ENCODE measurements at regions not wholly inside any gene's neighbourhood (a gene's known extent, or its start where the extent isn't known, plus 50 kb on each side); places are given as distances from the start of the nearest gene placed in this dataset.
"Not testable (repeated sequence)": the region's sequence is repeated elsewhere in the genome, so short reads cannot be mapped to it uniquely, and the experiment has no call there.

DNA sequence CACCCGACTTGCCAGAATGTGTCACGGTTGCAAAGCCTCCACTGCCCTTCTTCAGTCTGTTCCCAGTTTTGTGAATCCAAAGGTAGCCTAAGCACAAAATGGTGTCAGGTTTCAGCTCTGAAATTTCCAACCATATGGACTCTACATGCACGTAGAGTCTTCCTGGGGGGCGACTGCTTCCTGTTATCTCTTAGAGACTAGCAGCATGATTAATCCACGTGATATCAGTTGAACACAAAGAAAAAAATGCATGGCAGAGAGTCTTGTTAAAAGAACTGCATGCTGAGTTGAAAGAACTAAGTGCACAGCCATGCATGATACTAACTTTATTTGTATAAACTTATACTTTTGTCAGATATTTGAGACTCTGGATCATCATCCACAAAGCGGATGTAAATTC is 404.4 kb downstream of the SOCS6 start:
- Histone ChIP-seq H3K27me3 (ENCODE audit: control insufficient read depth in 1 of 2, insufficient read depth in 1 of 2, low read length in 2 of 2) (no peaks in the 10 kb centered on the region), H2BK15ac (ENCODE audit: low read depth, poor library complexity, severe bottlenecking) (no peak overlapping the region), H3K9ac (ENCODE audit: low read length) (no peak overlapping the region), H3K4me1 (ENCODE audit: control insufficient read depth, insufficient read depth, low read depth, low read length) (no peaks in the 10 kb centered on the region), H3K36me3 (ENCODE audit: control insufficient read depth in 1 of 2, insufficient read depth in 2 of 2, low read depth in 1 of 2, low read length in 2 of 2) (no peaks in the 10 kb centered on the region), H3K4ac (ENCODE audit: low read depth in 1 of 2, low read length in 2 of 2) (no peak overlapping the region), H3K27ac (ENCODE audit: low read length, poor library complexity, severe bottlenecking) (no peak overlapping the region), H3K4me2 (ENCODE audit: low read length, poor library complexity, severe bottlenecking) (no peak overlapping the region), H4K91ac (ENCODE audit: low read length) (no peak overlapping the region), H2BK5ac (ENCODE audit: low read depth, low read length, poor library complexity, severe bottlenecking) (no peak overlapping the region), H3K79me1 (replicated peaks; ENCODE audit: low read length, poor library complexity, severe bottlenecking) (no peaks in the 10 kb centered on the region), H2AK5ac (ENCODE audit: low read length, severe bottlenecking) (no peak overlapping the region), H4K8ac (ENCODE audit: low read length) (no peak overlapping the region), H2BK12ac (ENCODE audit: low read length in 2 of 2) (no peak overlapping the region), H2BK120ac (ENCODE audit: low read depth, low read length) (no peak overlapping the region), H3K18ac (ENCODE audit: low read depth in 1 of 2, low read length in 2 of 2) (no peak overlapping the region), H3K9me3 (ENCODE audit: control insufficient read depth, low read length) (no peaks in the 10 kb centered on the region), H2AFZ (ENCODE audit: low read depth, low read length) (no peak overlapping the region), H3K4me3 (ENCODE audit: insufficient read depth in 1 of 2, low read depth in 1 of 2, low read length in 2 of 2) (no peak overlapping the region), H3K23ac (ENCODE audit: low read length in 2 of 2) (no peak overlapping the region), H3K14ac (ENCODE audit: low read length in 2 of 2) (no peak overlapping the region)
- WGBS, result 83% methylated on average over 5 of the region's 6 CpGs
- no peak for DNase-seq

- H3K9ac ChIP-seq (ENCODE audit: low read length); H3K79me1 ChIP-seq (replicated peaks; ENCODE audit: low read length, poor library complexity, severe bottlenecking); H3K9me3 ChIP-seq (ENCODE audit: control insufficient read depth, low read length); H4K8ac ChIP-seq (ENCODE audit: low read length); H3K23ac ChIP-seq (ENCODE audit: low read length in 2 of 2); H2BK5ac ChIP-seq (ENCODE audit: low read depth, low read length, poor library complexity, severe bottlenecking); H3K4me3 ChIP-seq (ENCODE audit: insufficient read depth in 1 of 2, low read depth in 1 of 2, low read length in 2 of 2); DNase-seq; H2BK120ac ChIP-seq (ENCODE audit: low read depth, low read length); H2BK15ac ChIP-seq (ENCODE audit: low read depth, poor library complexity, severe bottlenecking); H2BK12ac ChIP-seq (ENCODE audit: low read length in 2 of 2); H3K4me1 ChIP-seq (ENCODE audit: control insufficient read depth, insufficient read depth, low read depth, low read length); H3K14ac ChIP-seq (ENCODE audit: low read length in 2 of 2); H4K91ac ChIP-seq (ENCODE audit: low read length); H2AK5ac ChIP-seq (ENCODE audit: low read length, severe bottlenecking); H3K18ac ChIP-seq (ENCODE audit: low read depth in 1 of 2, low read length in 2 of 2); H3K27ac ChIP-seq (ENCODE audit: low read length, poor library complexity, severe bottlenecking); H3K36me3 ChIP-seq (ENCODE audit: control insufficient read depth in 1 of 2, insufficient read depth in 2 of 2, low read depth in 1 of 2, low read length in 2 of 2); H2AFZ ChIP-seq (ENCODE audit: low read depth, low read length); H3K4ac ChIP-seq (ENCODE audit: low read depth in 1 of 2, low read length in 2 of 2); H3K27me3 ChIP-seq (ENCODE audit: control insufficient read depth in 1 of 2, insufficient read depth in 1 of 2, low read length in 2 of 2); H3K4me2 ChIP-seq (ENCODE audit: low read length, poor library complexity, severe bottlenecking): not testable (repeated sequence)
- no CpG with 5 or more reads among the region's 5 CpGs for WGBS
Observed at GRCh38 chr18:70689765-70690164, 400.9 kb downstream of the SOCS6 start.

GRCh38 chr18:70688286-70688685 is 399.4 kb downstream of the SOCS6 start:
- no peak overlapping the region for H4K91ac ChIP-seq (ENCODE audit: low read length)
- no peaks in the 10 kb centered on the region for H3K9me3 ChIP-seq (ENCODE audit: control insufficient read depth, low read length)
- no peaks in the 10 kb centered on the region for H3K27me3 ChIP-seq (ENCODE audit: control insufficient read depth in 1 of 2, insufficient read depth in 1 of 2, low read length in 2 of 2)
- H3K18ac ChIP-seq (ENCODE audit: low read depth in 1 of 2, low read length in 2 of 2), result no peak overlapping the region
- no peak overlapping the region for H3K4me2 ChIP-seq (ENCODE audit: low read length, poor library complexity, severe bottlenecking)
- H3K23ac ChIP-seq (ENCODE audit: low read length in 2 of 2), result no peak overlapping the region
- no peak overlapping the region for H3K14ac ChIP-seq (ENCODE audit: low read length in 2 of 2)
- DNase-seq, result no peak
- H2AK5ac ChIP-seq (ENCODE audit: low read length, severe bottlenecking), result no peak overlapping the region
- H3K4ac ChIP-seq (ENCODE audit: low read depth in 1 of 2, low read length in 2 of 2), result no peak overlapping the region
- no peaks in the 10 kb centered on the region for H3K4me1 ChIP-seq (ENCODE audit: control insufficient read depth, insufficient read depth, low read depth, low read length)
- no peak overlapping the region for H2BK15ac ChIP-seq (ENCODE audit: low read depth, poor library complexity, severe bottlenecking)
- H4K8ac ChIP-seq (ENCODE audit: low read length), result no peak overlapping the region
- no peak overlapping the region for H2BK12ac ChIP-seq (ENCODE audit: low read length in 2 of 2)
- no CpG with 5 or more reads among the region's 1 CpG for WGBS
- H2BK120ac ChIP-seq (ENCODE audit: low read depth, low read length), result no peak overlapping the region
- H3K4me3 ChIP-seq (ENCODE audit: insufficient read depth in 1 of 2, low read depth in 1 of 2, low read length in 2 of 2), result no peak overlapping the region
- no peaks in the 10 kb centered on the region for H3K79me1 ChIP-seq (replicated peaks; ENCODE audit: low read length, poor library complexity, severe bottlenecking)
- H3K27ac ChIP-seq (ENCODE audit: low read length, poor library complexity, severe bottlenecking), result no peak overlapping the region
- H2AFZ ChIP-seq (ENCODE audit: low read depth, low read length), result no peak overlapping the region
- no peak overlapping the region for H2BK5ac ChIP-seq (ENCODE audit: low read depth, low read length, poor library complexity, severe bottlenecking)
- no peaks in the 10 kb centered on the region for H3K36me3 ChIP-seq (ENCODE audit: control insufficient read depth in 1 of 2, insufficient read depth in 2 of 2, low read depth in 1 of 2, low read length in 2 of 2)
- no peak overlapping the region for H3K9ac ChIP-seq (ENCODE audit: low read length)

DNA sequence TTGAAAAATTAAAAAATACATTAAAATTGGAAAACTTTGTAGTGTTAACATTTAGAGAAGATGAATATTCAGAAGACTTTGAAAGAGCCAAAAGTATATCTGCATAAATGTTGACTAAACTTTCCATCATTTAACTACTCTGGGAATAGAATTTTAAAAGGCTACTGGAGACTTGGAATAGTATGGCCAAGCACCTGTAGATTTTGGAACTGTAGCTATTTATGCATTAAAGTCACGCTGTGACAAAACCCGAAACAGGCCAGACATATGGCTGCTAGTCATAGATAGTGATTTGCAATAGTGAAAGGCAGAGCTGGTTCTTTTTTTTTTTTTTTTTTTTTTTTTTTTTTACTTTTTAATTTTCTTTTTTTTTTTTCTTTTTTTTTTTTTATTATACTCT is 396.0 kb downstream of the SOCS6 start:
- no peak for DNase-seq
- Histone ChIP-seq H3K4me1 (ENCODE audit: control insufficient read depth, insufficient read depth, low read depth, low read length) (no peaks in the 10 kb centered on the region), H3K79me1 (replicated peaks; ENCODE audit: low read length, poor library complexity, severe bottlenecking) (no peaks in the 10 kb centered on the region), H3K9me3 (ENCODE audit: control insufficient read depth, low read length) (no peaks in the 10 kb centered on the region), H4K8ac (ENCODE audit: low read length) (no peak overlapping the region), H3K9ac (ENCODE audit: low read length) (no peak overlapping the region), H3K4ac (ENCODE audit: low read depth in 1 of 2, low read length in 2 of 2) (no peak overlapping the region), H3K27me3 (ENCODE audit: control insufficient read depth in 1 of 2, insufficient read depth in 1 of 2, low read length in 2 of 2) (no peaks in the 10 kb centered on the region), H3K18ac (ENCODE audit: low read depth in 1 of 2, low read length in 2 of 2) (no peak overlapping the region), H2BK120ac (ENCODE audit: low read depth, low read length) (no peak overlapping the region), H3K27ac (ENCODE audit: low read length, poor library complexity, severe bottlenecking) (no peak overlapping the region), H3K4me3 (ENCODE audit: insufficient read depth in 1 of 2, low read depth in 1 of 2, low read length in 2 of 2) (no peak overlapping the region), H2AFZ (ENCODE audit: low read depth, low read length) (no peak overlapping the region), H2BK15ac (ENCODE audit: low read depth, poor library complexity, severe bottlenecking) (no peak overlapping the region), H2AK5ac (ENCODE audit: low read length, severe bottlenecking) (no peak overlapping the region), H4K91ac (ENCODE audit: low read length) (no peak overlapping the region), H3K4me2 (ENCODE audit: low read length, poor library complexity, severe bottlenecking) (no peak overlapping the region), H3K23ac (ENCODE audit: low read length in 2 of 2) (no peak overlapping the region), H3K14ac (ENCODE audit: low read length in 2 of 2) (no peak overlapping the region), H2BK12ac (ENCODE audit: low read length in 2 of 2) (no peak overlapping the region), H2BK5ac (ENCODE audit: low read depth, low read length, poor library complexity, severe bottlenecking) (no peak overlapping the region), H3K36me3 (ENCODE audit: control insufficient read depth in 1 of 2, insufficient read depth in 2 of 2, low read depth in 1 of 2, low read length in 2 of 2) (no peaks in the 10 kb centered on the region)
- WGBS, result no CpG with 5 or more reads among the region's 2 CpGs

Measured in mesenchymal stem cell (in vitro differentiated cells and primary cell).